Fibroblast of lung (primary cell): ENCODE measurements at regions not wholly inside any gene's neighbourhood (a gene's known extent, or its start where the extent isn't known, plus 50 kb on each side); places are given as distances from the start of the nearest gene placed in this dataset.

ENCODE experiments used
- DNase-seq, 2 donors: peaks; one replicate each; pipeline versions ENCODE4 v3.0.0 to v3.0.0-alpha.2; 2010; ENCODE audit warnings: low read depth in 2 of 2
- H2AFZ ChIP-seq: 2 replicates; pipeline ENCODE4 v1.5.1; 2012; ENCODE audit warnings: low read length, control low read depth, inconsistent platforms
- H3K27ac ChIP-seq: 2 replicates; pipeline ENCODE4 v1.5.1; 2011; ENCODE audit warnings: low read length, control low read depth; ENCODE audit not compliant: insufficient read depth
- H3K27me3 ChIP-seq: 2 replicates; pipeline ENCODE4 v1.5.1; 2011; ENCODE audit warnings: mild to moderate bottlenecking, low read length; ENCODE audit not compliant: control insufficient read depth, insufficient read depth
- H3K36me3 ChIP-seq: 2 replicates; pipeline ENCODE4 v1.5.1; 2011; ENCODE audit warnings: low read length; ENCODE audit not compliant: control insufficient read depth, insufficient read depth
- H3K4me1 ChIP-seq: 2 replicates; pipeline ENCODE4 v1.5.1; 2011; ENCODE audit warnings: low read length; ENCODE audit not compliant: control insufficient read depth, insufficient read depth; ENCODE audit errors: extremely low read depth
- H3K4me2 ChIP-seq: 2 replicates; pipeline ENCODE4 v1.5.1; 2011; ENCODE audit warnings: low read length, control low read depth; ENCODE audit not compliant: insufficient read depth; ENCODE audit errors: extremely low read depth
- H3K4me3 ChIP-seq, 4 experiments: fragments of 200-600 bp in 1 of 4; sonication (generic) in 1 of 4; replicated peaks in 1 of 4; 2 replicates each; pipeline ENCODE4 v1.5.1; 2011 to 2016; ENCODE audit warnings: low read length in 4 of 4, low read depth in 3 of 4, mild to moderate bottlenecking in 3 of 4, control low read depth in 2 of 4, inconsistent platforms in 1 of 4, mixed read lengths in 1 of 4; ENCODE audit not compliant: insufficient read depth in 1 of 4; ENCODE audit errors: control extremely low read depth in 1 of 4
- H3K79me2 ChIP-seq: 2 replicates; pipeline ENCODE4 v1.5.1; 2012; ENCODE audit warnings: mild to moderate bottlenecking, low read length, inconsistent platforms; ENCODE audit not compliant: control insufficient read depth, insufficient read depth
- H3K9ac ChIP-seq: 2 replicates; pipeline ENCODE4 v1.5.1; 2011; ENCODE audit warnings: mild to moderate bottlenecking, low read length, control low read depth; ENCODE audit not compliant: insufficient read depth
- H3K9me3 ChIP-seq: 2 replicates; pipeline ENCODE4 v1.5.1; 2012; ENCODE audit warnings: low read depth, low read length; ENCODE audit not compliant: control insufficient read depth, insufficient read depth
- H4K20me1 ChIP-seq: 2 replicates; pipeline ENCODE4 v1.5.1; 2011; ENCODE audit warnings: low read length; ENCODE audit not compliant: control insufficient read depth, insufficient read depth; ENCODE audit errors: extremely low read depth
- CTCF ChIP-seq, 2 donors: IDR thresholded peaks in 1 of 2; conservative IDR thresholded peaks in 1 of 2; 1 replicate in 1 of 2; 2 replicates in 1 of 2; pipeline ENCODE4 v1.5.1; 2011 to 2012; ENCODE audit warnings: low read length in 2 of 2, control low read depth in 1 of 2, inconsistent platforms in 1 of 2, low read depth in 1 of 2, mild to moderate bottlenecking in 1 of 2
- EZH2 ChIP-seq: IDR thresholded peaks from 2 replicates; pipeline ENCODE4 v1.5.1; 2012; ENCODE audit warnings: low read length, control low read depth, mild to moderate bottlenecking; ENCODE audit errors: missing control alignments

GRCh38 chr4:14384824-14385223 lies 617.5 kb upstream of the CPEB2 start:
- no peaks in the 10 kb centered on the region for H3K79me2 ChIP-seq
- no peak for DNase-seq
- H2AFZ ChIP-seq, result no peak overlapping the region
- H3K27ac ChIP-seq, result no peak overlapping the region
- no peaks in the 10 kb centered on the region for H3K27me3 ChIP-seq
- H4K20me1 ChIP-seq, result no peaks in the 10 kb centered on the region
- H3K4me3 ChIP-seq, result no peak overlapping the region
- H3K36me3 ChIP-seq, result no peaks in the 10 kb centered on the region
- no peaks in the 10 kb centered on the region for H3K4me1 ChIP-seq
- H3K4me2 ChIP-seq, result no peak overlapping the region
- no peaks in the 10 kb centered on the region for H3K9me3 ChIP-seq
- TF ChIP-seq EZH2 (no peak), CTCF (conservative IDR thresholded peaks at IDR 0.05 in 1 of 2, IDR thresholded peaks at IDR 0.05 in 1 of 2; ENCODE audit: low read depth in 1 of 2, low read length in 2 of 2) (no peak)
- H3K9ac ChIP-seq, result no peak overlapping the region

- H3K27me3 ChIP-seq, result no peaks in the 10 kb centered on the region
These were observed 616.1 kb upstream of the CPEB2 start for GRCh38 chr4:14386196-14386595.

GRCh38 chr4:14387647-14388046 lies 614.6 kb upstream of the CPEB2 start:
- TF ChIP-seq EZH2, result no peak
- no peak for TF ChIP-seq CTCF (conservative IDR thresholded peaks at IDR 0.05 in 1 of 2, IDR thresholded peaks at IDR 0.05 in 1 of 2; ENCODE audit: low read depth in 1 of 2, low read length in 2 of 2)
- H2AFZ ChIP-seq, result no peak overlapping the region
- H3K36me3 ChIP-seq, result no peaks in the 10 kb centered on the region
- H3K9me3 ChIP-seq, result no peaks in the 10 kb centered on the region
- no peaks in the 10 kb centered on the region for H4K20me1 ChIP-seq
- H3K4me3 ChIP-seq, result no peak overlapping the region
- no peaks in the 10 kb centered on the region for H3K79me2 ChIP-seq
- H3K4me1 ChIP-seq, result no peaks in the 10 kb centered on the region
- no peak for DNase-seq
- no peaks in the 10 kb centered on the region for H3K27me3 ChIP-seq
- H3K27ac ChIP-seq, result no peak overlapping the region
- H3K9ac ChIP-seq, result no peak overlapping the region
- H3K4me2 ChIP-seq, result no peak overlapping the region

More at GRCh38 chr4:14386196-14386595, 616.1 kb upstream of the CPEB2 start:
- no peak overlapping the region for H3K4me3 ChIP-seq
- H2AFZ ChIP-seq, result no peak overlapping the region
- no peaks in the 10 kb centered on the region for H3K9me3 ChIP-seq
- H3K36me3 ChIP-seq, result no peaks in the 10 kb centered on the region
- no peak for DNase-seq
- TF ChIP-seq EZH2 (no peak), CTCF (conservative IDR thresholded peaks at IDR 0.05 in 1 of 2, IDR thresholded peaks at IDR 0.05 in 1 of 2; ENCODE audit: low read depth in 1 of 2, low read length in 2 of 2) (peak; percentile 8 to 12)
- H3K79me2 ChIP-seq, result no peaks in the 10 kb centered on the region
- H4K20me1 ChIP-seq, result no peaks in the 10 kb centered on the region
- H3K4me1 ChIP-seq, result no peaks in the 10 kb centered on the region
- no peak overlapping the region for H3K27ac ChIP-seq
- no peak overlapping the region for H3K9ac ChIP-seq
- H3K4me2 ChIP-seq, result no peak overlapping the region
